GM12873 (cell line): ENCODE measurements at regions not wholly inside any gene's neighbourhood (a gene's known extent, or its start where the extent isn't known, plus 50 kb on each side); places are given as distances from the start of the nearest gene placed in this dataset.

Experiments
- TF ChIP-seq, protein P1 (sequence below): IDR thresholded peaks from 2 replicates; pipeline ENCODE4 v1.5.1; 2012; ENCODE audit warnings: low read depth, mild to moderate bottlenecking, moderate library complexity, low read length, control low read depth; ENCODE audit not compliant: insufficient read depth; ENCODE audit errors: missing control alignments

DNA sequence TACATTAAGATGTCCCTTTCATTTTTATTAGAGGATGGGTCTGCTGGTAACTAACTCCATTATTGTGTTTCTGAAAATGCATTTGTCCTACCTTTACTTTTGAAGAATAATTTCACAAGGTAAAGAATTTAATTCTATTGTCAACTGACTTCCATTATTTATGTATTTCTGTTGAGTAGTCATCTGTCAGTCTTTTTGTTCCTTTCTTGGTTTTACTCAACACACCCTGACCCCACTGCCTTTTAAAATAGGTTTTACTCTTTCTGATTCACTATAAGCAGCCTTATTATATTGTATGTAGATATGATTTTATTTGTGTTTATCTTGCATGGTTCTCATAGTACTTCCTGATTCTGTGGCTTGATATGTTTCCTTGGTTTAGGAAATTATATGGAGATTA lies 237.5 kb downstream of the TGFB2 start:
- TF ChIP-seq, protein P1, sequence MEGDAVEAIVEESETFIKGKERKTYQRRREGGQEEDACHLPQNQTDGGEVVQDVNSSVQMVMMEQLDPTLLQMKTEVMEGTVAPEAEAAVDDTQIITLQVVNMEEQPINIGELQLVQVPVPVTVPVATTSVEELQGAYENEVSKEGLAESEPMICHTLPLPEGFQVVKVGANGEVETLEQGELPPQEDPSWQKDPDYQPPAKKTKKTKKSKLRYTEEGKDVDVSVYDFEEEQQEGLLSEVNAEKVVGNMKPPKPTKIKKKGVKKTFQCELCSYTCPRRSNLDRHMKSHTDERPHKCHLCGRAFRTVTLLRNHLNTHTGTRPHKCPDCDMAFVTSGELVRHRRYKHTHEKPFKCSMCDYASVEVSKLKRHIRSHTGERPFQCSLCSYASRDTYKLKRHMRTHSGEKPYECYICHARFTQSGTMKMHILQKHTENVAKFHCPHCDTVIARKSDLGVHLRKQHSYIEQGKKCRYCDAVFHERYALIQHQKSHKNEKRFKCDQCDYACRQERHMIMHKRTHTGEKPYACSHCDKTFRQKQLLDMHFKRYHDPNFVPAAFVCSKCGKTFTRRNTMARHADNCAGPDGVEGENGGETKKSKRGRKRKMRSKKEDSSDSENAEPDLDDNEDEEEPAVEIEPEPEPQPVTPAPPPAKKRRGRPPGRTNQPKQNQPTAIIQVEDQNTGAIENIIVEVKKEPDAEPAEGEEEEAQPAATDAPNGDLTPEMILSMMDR = no peak

DNA sequence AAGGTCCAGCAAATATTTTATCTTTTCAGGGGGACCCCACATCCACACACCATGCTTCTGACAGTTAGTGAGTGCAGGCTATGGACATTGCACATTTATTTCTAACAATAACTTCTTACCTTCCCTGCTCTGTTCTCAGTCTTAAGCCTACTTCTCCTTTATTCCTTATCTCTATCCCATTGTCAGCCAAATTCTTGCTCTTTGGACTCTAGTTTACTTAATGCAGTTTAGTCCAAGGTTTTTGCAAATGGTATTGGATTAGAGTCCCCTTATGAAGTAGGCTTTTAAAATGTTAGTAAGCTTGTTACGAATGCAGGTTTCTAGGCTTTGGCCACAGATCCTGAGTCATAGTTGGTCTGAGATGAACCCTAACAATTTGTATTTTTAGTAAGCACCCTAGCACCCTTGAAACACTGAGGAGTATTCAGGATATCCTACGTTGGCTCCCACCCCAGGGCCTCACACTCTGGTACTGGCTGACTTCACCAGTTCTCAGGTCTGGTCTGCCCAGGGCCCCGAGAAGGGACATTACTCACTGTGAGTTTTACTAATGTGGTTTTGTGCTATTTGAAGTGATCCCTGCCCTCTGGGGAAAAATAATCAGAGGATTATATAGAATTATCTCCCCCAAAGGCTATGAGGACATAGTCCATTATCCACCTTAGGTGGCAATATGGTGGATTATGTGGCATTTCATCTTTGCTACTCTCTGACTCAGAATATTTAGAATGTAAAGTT lies 239.5 kb downstream of the TGFB2 start:
- TF ChIP-seq, protein P1 = no peak

DNA sequence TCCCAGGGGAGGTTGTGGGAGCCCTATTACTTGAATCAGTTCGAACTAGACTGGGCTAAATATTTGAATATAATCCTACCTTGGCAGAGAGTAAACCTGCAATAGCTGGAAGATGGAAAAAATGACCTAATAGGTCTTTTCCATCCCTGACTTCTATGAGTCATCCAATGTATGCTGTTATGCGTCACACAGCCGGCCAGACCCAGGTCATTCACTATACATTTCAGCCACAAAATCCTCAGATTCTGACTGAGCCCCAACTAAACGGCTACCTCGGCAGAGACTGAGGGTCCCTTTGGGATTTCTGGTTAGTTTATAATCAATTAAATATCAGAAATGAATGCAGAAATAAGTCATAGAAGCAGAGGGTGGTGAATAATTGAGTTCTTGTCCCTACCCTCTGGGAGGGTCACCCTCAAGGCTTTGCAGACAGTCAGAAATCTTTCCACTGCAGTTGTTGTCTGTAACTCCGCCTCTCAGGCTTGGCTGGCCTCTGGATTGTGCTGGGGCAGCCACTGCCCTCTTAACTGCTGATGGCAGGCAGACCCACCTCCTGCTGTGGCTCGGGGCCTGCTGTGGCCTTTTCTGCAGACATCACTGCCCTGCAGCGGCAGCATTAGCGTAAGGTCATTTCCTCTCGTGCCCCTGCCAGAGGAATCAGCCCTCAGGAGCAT lies 240.5 kb downstream of the TGFB2 start:
- TF ChIP-seq, protein P1 = no peak

DNA sequence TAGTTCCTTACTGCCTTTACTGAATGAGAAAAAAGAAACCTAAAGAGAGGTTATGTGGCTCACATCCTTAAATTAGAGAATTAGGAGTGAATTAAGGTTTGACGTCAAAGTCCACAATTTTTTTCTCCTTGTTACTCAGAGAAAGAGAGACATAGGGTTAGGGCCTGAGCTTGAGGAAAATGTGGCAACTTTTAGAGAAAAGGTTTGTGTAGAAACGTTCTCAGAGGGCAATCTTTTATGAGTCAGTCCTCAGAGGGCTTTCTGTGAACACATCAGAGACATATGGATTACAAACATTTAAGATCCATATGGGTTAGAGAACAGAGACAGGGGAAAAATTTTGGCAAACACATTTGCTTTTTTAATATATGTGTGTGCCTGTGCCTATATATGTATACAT lies 242.8 kb downstream of the TGFB2 start:
- TF ChIP-seq, protein P1 = no peak

DNA sequence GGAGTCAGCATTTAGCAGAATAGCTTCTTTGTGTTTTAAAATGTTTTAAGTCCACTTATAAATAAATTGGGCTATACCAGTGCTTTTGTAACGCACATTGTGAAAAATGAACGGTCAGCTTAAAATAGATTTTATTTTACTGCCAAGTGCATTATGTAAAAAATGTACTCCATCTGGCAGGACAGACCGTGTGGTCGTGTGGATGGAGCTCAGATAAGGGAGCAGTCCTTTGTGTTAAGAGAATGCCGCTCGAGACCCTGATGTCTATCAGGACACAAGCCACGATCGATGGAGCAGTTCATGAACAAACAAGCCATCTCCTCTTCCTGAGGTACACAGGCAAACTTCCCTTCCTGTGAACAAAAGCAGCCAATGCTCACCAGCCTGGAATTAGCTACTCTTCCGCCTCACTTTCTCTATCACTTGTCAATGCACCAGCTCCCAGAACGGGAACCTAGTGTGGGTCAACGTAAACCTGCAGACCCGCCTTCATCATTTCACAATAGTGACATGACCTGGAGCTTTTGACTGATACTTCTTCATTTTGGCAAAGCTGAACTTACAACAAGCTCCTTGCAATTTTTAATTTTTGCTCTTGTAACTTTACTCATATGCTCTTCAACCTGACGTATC lies 243.5 kb downstream of the TGFB2 start:
- TF ChIP-seq, protein P1 = no peak

DNA sequence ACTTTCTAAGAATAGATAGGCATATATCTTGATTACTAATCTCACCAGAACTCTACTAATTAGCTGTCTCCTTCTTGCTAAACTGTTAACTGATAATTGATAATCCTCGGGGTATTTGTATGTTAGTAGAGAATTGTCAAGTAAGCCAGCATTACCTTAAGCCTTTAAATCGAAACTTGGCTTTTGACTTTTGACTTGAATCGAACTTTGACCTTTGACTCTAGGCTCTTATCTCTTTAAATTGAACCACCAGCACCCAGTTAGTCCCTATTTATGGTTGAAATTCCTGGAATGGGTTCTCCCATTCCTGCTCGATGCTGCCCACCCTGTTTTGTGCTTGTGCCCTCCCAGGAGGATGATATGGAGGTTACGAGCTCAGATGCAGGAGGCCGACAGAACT lies 244.4 kb downstream of the TGFB2 start:
- TF ChIP-seq, protein P1 = no peak

DNA sequence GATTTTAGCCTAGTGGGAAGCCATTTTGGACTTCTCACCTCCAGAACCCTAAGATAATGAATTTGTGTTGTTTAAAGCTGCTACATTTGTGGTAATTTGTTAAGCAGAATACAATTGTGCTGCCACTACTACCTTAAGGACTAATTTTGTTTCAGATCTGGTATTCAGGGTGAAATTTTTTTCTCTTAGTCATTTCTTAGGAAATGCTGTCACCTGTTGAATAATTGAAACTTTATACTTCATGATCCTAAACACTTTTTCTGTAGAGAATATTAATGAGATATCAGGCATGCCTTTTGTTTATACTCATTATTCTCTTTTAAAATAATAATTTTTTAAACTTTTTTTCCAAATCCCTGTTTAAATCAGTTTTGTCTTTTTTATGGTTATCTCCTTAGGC lies 246.8 kb downstream of the TGFB2 start:
- TF ChIP-seq, protein P1 = no peak
